Epidermal melanocyte (primary cell): ENCODE measurements at regions not wholly inside any gene's neighbourhood (a gene's known extent, or its start where the extent isn't known, plus 50 kb on each side); places are given as distances from the start of the nearest gene placed in this dataset.

Experiments used
- DNase-seq: peaks from one replicate; pipeline ENCODE4 v3.0.0; 2011; ENCODE audit warnings: low spot score; ENCODE audit not compliant: insufficient read length

DNA sequence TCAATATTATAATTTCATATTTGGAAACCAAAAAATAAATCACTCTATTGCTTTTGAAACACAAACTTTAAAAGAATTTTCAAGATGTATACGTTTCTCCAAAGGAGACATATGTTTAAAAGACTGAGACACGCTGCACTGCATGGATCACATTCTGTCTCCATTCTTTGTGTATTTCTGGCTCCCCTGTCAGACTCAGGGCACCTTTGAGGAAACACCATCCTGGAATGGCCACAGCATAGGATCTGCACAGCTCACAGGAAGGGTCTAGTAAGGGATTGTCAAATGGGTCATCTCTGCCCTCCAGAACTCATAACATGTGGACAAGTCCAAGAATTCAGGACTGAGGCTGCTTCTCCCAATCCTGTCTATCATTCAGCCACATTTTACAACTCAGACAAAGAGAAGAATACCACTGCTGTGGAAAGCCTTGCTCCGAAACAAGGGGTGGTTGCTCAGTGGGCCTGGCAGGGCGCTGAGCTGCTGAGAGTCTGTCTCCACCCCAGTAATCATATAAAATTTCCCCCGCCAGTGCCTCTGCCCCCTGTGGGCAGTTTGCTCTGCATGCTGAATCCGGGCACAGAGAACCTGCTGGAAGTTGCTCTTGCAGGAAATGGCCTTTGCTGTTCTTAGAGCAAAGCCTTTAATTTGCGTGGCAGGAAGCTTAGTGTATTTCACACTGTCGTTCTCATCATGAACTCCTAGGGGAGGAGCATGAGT, 85.3 kb upstream of the KLHL29 start:
- DNase-seq = no peak

GRCh38 chr2:23301136-23301535, 83.8 kb upstream of the KLHL29 start:
- no peak for DNase-seq

DNA sequence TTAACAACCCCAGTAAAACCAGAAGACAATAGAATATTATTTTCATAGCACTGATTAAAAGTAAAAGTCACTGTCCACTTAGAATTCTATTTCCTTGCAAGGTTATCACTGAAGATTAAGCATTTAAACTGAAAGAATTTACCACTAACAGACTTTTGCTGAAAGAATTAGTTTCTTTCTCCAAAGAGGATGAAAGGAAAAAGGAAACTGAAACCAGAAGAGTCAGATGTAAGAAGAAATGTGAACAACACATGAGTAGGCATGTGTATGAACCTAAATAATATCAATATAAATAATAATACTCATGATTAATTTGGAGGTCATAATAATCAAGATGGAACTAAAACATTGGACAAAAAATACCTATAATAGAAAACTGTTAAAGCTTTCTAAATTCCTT, 82.4 kb upstream of the KLHL29 start:
- no peak for DNase-seq

DNA sequence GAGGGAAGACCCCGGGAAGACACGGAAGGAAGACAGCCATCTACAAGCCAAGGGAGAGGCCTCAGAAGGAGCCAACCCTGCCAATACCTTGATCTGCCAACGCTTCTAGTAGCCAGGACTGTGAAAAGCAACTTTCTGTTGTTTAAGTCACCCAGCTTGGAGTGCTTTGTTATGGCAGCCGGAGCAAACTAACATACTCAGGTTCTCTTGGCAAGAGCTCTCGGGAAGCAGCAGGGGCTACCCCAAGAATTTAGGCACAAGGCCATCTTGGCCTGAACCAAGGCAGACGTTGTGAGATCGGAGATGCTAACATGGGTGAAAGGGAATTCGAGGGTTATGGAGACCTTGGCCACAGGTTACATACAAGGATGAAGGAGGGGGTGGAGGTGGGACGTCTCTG, 78.6 kb upstream of the KLHL29 start:
- DNase-seq = no peak

- DNase-seq = no peak
These were observed 73.8 kb upstream of the KLHL29 start for GRCh38 chr2:23311186-23311585.

DNA sequence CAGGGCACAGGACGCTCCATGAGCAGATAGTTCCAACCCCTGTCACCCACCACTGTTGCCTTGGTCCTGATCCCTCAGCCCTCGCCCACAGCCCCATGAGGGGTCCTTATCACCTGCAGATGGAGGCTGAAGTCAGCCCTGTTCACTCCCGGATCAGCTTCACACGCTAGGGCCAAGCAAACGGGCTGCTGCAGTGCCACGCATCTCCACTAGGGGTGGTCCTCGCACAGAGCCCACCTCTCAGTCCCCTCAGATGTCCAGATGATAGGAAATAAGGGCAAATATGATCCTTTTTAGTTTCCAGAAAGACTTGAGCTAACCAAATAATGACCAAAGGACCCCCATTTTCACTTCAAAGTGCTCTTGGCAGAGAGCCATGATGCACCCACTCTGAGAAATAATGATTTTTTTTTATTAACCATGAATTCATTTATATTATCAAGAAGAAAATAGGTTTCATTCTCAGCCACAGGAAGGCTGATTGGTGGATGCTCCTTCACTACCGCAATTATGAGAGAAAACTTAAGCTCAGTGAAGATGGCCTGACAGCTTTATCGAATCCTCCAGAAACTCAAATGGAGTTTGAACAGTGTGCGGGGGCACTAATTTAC, 71.9 kb upstream of the KLHL29 start:
- no peak for DNase-seq

GRCh38 chr2:23314687-23315086, 70.3 kb upstream of the KLHL29 start:
- DNase-seq = no peak

DNA sequence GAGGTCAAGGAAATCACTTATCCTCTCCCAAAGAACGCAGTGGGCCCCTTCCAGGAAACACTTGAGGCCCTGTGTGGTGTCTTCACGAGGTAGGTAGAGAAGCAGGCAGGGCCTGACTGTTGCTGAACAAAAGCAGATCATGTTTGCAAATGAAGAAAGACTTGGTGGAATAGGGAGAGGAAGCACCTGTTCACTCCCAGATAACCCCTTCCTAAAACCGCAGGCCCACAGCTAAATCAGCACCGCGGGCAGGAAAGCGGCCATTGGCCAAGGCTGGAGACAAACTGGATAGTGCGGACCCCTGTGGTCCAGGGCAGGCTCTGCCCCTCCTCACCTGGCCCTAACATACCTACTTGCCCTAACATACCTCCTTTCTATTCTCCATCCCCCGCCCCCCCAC, 64.9 kb upstream of the KLHL29 start:
- DNase-seq = no peak

- DNase-seq = no peak
These were observed 63.2 kb upstream of the KLHL29 start for GRCh38 chr2:23321751-23322150.

DNA sequence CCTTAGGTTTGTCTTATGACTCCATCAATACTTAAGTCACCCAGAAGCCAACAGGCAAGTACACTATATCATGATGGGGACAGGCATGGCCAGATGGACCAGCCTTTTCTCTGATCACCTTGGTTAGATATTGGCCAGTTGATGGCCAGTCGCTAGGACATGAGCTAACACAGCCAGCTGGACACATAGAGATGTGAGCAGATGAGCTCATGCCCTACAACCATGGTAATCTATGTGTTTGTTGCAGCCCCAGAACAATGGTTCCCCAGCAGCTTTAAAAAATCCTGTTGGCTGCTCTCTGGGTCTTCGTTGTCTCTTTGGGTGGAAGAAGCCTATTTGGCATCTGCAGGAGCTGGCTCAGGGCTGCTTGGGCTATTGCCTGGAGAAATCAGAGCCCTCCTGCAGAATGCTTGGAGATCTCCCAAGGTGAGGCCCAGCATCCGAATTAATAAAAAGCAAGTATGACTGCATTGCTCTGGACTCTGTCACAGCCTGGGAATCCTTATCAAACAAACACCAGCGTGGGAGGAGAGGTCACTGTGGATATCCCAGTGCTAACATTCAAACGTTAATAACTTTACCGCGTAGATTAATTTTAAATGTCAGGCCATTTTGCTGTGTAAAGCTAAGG, 62.3 kb upstream of the KLHL29 start:
- DNase-seq = no peak

DNA sequence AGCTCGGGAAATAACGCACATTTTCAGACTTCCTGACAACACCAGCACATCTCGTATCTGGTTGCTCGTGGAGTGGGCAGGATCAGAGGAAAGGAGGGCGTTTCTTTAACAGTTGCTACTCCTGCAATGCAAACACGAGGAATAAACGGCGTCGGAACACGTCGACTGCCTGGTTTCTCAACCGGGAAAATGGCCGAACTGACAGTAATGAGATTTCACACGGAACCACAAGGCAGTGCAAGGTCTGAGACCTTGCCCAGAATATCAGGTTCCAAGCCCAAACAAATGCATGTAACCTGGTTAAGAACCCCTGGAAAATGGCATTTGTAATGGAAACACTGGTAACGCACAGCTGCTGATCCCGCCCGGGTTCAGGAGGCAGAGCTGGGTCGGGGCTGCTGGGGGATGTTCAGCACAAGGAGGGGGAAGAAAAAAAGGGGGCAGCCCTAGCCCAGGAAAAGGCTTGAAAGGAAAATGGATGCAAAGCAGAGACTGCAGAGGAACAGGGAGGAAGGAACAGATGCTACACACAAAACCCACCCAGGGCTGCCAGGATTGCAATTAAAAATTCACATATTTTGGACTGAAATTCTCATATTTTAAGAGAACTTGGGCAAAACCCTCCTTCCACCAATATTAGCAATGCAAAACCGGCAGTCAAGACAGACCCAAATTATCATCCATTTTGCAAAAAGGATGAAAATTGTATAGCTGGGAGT, 61.6 kb upstream of the KLHL29 start:
- DNase-seq = no peak

DNA sequence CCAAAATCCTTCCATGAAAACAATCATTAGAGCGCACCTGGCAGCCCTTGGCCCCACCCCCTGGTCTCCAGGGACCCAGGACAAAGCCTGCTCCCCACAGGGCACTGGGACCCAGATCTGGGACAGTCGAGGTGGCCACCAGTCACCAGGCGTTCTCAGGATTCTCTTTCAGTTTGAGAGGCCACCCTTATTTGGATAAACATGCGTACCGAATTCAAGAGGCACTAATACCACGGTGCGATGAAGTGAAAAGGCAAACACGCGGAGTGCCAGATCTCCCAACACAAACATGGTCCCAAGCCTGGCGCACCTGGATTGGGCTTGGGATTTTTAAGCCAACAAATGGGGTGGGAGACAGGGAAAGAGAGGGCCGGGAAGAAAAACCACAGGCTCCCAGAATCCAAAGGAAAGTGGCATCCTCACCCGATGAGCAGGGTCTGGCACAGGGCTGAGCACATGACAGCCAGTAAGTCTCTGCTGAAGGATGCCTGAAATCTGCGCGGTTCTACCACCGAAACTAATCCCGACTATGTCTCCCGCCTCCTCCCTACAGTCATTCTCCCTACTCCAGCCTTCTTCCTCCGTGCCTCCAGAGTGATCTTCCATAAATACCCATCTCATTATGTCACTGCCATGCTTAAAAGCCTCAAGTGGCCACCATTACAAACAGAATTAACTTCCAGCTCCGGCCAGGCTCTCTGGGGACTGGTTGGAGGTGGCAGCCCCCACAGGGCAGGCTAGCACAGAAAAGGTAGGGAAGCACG, 60.9 kb upstream of the KLHL29 start:
- no peak for DNase-seq

- DNase-seq = no peak
These were observed 58.6 kb upstream of the KLHL29 start for GRCh38 chr2:23326330-23326729.

DNA sequence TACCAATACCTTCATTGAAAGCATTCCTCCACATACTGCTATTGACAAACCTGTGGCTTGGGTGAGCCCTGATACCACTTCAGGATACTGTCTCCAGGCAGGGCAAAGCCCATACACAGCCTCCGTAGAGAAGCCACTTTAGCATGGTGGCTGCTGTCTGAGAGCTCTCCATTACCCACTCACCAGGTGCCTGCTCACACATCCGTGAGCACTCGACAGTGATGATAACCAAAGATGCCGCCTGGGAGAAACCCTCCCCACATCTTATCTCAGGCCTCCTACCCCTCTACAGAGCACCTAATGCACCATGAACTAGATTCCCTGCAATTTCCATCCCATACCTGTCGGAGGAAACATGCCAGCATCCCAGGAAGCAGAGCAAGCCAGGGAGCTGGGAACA, 57.6 kb upstream of the KLHL29 start:
- no peak for DNase-seq

- no peak for DNase-seq
These were observed 57.1 kb upstream of the KLHL29 start for GRCh38 chr2:23327887-23328286.

- DNase-seq = no peak
These were observed 54.8 kb upstream of the KLHL29 start for GRCh38 chr2:23330214-23330613.
